Posterior cingulate gyrus (tissue), 11 donors: ENCODE measurements at regions not wholly inside any gene's neighbourhood (a gene's known extent, or its start where the extent isn't known, plus 50 kb on each side); places are given as distances from the start of the nearest gene placed in this dataset.
A peak's percentile ranks its signal among the peaks of the same experiment; 100 is the strongest.
"Not testable (repeated sequence)": the region's sequence is repeated elsewhere in the genome, so short reads cannot be mapped to it uniquely, and the experiment has no call there.

ENCODE experiments used
- DNase-seq, 10 donors: peaks; one replicate each; pipeline versions ENCODE4 v3.0.0 to v3.0.0-alpha.2; 2020 to 2021; ENCODE audit warnings: mixed read lengths in 3 of 10
- intact Hi-C: fragments of 100-400 bp; cut with DNase I; formaldehyde crosslinking; loops from one replicate; pipeline ENCODE4 v1.15.1; 2023

- intact Hi-C loops: no loop called here
- DNase-seq: peak in 4 of 10 donors; percentile 13 to 72 (median 66)
Observed at GRCh38 chr7:13778967-13779366, 210.5 kb downstream of the ETV1 start.

DNA sequence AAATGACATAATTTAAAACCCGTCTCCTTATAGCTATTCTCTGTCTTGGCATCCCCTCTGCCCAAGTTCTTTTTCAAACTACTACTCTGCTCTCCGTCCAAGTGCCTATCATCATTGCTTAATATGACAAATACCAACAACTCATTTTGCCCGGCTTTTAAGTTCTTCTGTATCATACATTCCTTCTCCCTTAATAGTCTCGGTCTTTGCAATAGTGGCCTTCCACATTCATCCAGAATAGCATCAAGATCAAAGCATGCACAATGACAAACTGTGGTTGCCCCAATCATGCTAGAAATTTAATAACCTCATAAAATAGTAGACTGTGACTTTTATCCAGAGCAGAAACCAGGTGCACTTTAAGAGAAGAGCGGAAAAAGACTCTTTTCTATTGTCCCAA is 198.9 kb downstream of the ETV1 start:
- intact Hi-C loops: no loop called here
- DNase-seq: no peak

DNA sequence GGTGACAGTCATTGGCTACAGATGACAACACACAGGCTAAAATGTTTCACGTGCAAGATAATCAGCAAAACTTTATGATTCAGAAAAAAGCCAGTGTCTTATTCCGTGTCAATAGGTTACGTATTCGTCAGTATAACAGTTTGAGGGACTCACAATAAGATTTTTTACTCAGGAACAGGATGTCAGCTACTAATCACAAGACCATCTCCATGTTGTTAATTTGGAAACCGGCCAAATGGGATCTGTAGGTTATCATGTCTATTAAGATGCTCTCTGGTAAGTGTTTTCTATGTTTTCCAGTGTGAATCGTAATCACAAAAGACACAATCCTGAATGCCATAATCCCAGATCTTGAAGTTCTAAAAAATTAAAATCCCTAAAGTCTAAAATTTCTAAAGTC is 197.3 kb downstream of the ETV1 start:
- DNase-seq: no peak
- intact Hi-C loops: no loop called here

GRCh38 chr7:13793926-13794325 is 195.5 kb downstream of the ETV1 start:
- DNase-seq: no peak
- intact Hi-C loops: no loop called here

- intact Hi-C loops: no loop called here
- DNase-seq: no peak
Observed at GRCh38 chr7:13794581-13794980, 194.9 kb downstream of the ETV1 start.

DNA sequence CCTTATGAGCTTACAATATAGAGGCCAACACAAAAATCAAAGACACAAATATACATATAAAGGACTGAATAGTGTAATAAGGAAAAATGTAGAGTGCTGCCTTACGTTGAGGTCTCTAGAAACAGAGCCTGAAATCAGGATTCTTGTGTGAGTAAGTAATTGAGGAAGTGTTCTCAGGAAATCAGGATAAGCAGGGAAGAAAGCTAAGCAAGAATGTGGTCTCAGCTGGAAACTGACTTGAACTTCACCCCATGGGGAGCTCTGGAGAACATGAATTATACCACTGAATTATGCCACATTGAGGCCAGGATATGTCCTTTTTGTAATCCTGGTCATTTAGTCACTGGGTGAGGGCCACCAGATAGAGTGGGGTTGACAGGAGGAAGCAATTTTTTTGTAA is 191.9 kb downstream of the ETV1 start:
- intact Hi-C loops: no loop called here
- DNase-seq: no peak

DNA sequence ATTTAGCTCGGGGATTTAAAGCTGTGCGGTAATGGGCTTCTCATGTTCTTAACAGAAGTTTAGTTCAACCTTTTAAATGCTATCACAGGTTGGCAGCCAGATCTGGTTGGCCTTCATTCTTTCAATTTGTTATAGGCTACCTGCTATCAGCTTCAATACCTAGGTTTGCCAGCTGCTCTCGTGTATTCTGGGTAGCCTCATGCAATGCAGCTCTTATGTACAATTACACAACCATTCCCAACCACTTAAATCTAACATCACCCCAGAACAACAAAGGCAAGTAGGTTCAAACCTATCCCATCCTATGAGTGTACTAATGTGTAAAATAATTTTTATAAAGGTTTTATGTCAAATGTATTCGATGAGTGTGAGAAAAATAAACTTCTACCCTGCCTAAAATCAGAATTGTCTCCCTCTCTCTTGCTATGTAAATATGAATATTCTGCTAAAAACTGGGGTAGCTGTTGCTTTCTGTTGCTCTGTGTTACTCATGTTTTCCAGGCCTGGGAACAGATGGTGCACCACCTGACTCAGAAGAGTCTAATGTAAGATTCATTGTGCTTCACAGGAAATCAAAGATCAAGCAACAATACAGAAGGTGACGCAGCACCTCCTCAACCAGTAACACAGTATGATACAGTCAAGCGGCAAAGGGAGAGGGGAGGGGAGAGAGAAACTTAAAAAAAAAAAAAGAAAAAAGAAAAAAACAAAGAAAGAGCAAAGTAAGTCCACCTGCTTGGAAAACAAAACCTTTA is 188.6 kb downstream of the ETV1 start:
- intact Hi-C loops: no loop called here
- peak in 1 of 10 donors; percentile 17 for DNase-seq

GRCh38 chr7:13801669-13802068 is 187.8 kb downstream of the ETV1 start:
- intact Hi-C loops: no loop called here
- DNase-seq: no peak

DNA sequence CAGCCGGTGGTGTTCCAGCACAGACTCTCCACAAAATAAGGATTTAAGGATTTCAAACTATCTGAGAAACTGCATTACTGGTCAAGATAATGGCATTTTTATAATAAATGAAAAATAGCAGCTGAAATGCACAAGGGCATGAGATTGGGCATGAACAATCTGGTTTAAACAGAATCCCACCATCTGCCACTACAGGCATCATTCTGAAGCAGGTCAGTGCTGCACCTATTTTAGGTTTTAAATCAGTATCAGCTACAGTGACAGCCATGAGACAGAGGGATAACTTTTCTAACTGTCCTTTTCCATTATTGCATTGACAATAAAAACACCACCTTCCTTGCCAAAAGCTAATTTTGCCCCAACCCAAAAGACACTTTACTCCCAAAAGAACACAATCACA is 186.8 kb downstream of the ETV1 start:
- intact Hi-C loops: no loop called here
- no peak for DNase-seq

DNA sequence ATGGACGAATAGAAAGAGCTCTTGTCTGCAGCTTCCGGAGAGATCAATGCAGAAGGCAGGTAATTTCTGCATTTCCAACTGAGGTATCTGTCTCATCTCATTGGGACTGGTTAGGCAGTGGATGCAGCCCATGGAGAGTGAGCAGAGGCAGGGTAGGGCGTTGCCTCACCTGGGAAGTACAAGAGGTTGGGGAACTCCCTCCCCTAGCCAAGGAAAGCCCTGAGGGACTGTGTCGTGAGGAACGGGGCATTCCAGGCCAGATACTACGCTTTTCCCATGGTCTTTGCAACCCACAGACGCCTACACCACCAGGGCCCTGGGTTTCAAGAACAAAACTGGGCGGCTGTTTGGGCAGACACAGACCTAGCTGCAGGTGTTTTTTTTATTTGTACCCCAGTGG is 186.3 kb downstream of the ETV1 start:
- peak in 2 of 10 donors; percentile 32 to 52 for DNase-seq
- intact Hi-C loops: no loop called here

DNA sequence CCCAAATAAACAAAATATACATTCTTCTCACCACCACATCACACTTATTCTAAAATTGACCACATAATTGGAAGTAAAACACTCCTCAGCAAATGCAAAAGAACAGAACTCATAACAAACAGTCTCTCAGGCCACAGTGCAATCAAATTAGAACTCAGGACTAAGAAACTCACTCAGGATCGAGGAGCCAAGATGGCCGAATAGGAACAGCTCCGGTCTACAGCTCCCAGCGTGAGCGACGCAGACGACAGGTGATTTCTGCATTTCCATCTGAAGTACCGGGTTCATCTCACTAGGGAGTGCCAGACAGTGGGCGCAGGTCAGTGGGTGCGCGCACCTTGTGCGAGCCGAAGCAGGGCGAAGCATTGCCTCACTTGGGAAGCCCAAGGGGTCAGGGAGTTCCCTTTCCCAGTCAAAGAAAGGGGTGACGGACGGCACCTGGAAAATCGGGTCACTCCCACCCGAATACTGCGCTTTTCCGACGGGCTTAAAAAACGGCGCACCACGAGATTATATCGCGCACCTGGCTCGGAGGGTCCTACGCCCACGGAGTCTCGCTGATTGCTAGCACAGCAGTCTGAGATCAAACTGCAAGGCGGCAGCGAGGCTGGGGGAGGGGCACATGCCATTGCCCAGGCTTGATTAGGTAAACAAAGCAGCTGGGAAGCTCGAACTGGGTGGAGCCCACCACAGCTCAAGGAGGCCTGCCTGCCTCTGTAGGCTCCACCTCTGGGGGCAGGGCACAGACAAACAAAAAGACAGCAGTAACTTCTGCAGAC is 183.2 kb downstream of the ETV1 start:
- intact Hi-C loops: not testable (repeated sequence)

DNA sequence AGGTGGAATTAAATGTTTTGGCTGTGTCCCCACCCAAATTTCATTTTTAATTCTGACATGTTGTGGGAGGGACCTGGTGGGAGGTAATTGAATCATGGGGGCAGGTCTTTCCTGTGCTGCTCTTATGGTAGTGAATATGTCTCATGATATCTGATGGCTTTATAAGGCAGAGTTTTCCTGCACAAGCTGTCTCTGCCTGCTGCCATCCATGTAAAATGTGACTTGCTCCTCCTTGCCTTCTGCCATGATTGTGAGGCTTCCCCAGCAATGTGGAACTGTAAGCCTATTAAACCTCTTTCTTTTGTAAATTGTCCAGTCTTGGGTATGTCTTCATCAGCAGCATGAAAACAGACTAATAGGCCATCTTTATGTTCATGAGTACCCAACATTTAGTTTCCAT is 172.2 kb downstream of the ETV1 start:
- intact Hi-C loops: not testable (repeated sequence)

More for the DNA sequence above, 183.2 kb downstream of the ETV1 start:
- DNase-seq: not testable (repeated sequence)

GRCh38 chr7:13821152-13821787 is 168.2 kb downstream of the ETV1 start:
- intact Hi-C loops: no loop called here
- no peak for DNase-seq

More for the DNA sequence above, 172.2 kb downstream of the ETV1 start:
- not testable (repeated sequence) for DNase-seq

- DNase-seq: no peak
- intact Hi-C loops: no loop called here
Observed at GRCh38 chr7:13822678-13823077, 166.8 kb downstream of the ETV1 start.

DNA sequence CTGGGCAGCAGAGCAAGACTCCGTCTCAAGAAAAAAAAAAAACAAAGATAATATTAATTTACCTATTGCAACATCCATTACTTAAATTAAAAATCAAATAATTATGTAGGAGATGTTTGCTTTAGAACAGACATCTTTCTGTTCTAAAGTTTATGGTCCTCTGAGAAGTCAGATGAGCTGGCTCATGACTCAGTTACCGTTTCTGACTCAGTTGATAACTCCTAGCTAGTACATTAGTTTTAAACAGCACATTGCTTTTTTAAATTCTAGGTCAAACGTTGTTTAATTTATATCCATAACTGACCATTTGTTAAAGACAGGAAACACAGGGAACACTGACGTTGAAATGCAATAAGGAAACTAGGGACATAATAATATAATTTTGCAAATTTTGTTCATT is 162.7 kb downstream of the ETV1 start:
- intact Hi-C loops: no loop called here
- no peak for DNase-seq

DNA sequence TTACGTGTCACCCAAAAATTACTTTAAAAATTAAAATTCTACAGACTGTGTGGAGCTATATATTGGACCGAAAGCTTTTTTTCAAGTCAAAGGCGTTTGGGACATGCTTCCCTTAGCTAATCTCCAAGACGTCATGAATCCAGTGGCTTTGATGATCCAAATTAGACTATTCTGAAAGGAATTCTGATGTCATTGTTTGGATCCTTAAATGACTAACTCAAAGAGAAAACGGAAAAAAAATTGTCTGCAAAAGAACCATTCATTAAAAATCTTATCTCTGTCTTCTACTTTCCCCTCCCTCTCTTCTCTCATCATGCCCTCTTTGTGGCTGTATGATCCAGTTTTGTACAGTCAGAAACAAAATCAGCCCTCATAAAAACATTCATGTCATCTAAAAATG is 161.8 kb downstream of the ETV1 start:
- intact Hi-C loops: no loop called here
- no peak for DNase-seq

DNA sequence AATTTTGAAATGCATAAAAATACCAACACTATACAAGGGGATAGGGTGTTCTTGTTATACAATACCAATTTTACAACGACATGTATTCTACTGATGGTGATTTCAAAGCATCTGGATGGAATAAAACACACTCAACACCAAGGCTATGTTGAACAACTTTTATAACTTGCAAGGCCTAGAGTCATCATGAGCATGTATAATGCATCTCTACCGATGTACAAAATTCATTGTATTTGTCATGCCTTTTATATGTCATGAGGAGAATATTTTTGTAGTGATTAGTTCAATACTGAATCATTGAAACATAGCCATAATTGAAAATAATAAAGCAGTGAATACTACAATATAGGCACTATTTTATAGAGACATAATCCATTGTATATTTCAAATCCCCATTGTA is 160.2 kb downstream of the ETV1 start:
- intact Hi-C loops: no loop called here

GRCh38 chr7:13829914-13830900 is 159.3 kb downstream of the ETV1 start:
- intact Hi-C loops: no loop called here
- no peak for DNase-seq

More for the DNA sequence above, 160.2 kb downstream of the ETV1 start:
- DNase-seq: no peak

- no peak for DNase-seq
- intact Hi-C loops: no loop called here
Observed at GRCh38 chr7:13832346-13832745, 157.1 kb downstream of the ETV1 start.

DNA sequence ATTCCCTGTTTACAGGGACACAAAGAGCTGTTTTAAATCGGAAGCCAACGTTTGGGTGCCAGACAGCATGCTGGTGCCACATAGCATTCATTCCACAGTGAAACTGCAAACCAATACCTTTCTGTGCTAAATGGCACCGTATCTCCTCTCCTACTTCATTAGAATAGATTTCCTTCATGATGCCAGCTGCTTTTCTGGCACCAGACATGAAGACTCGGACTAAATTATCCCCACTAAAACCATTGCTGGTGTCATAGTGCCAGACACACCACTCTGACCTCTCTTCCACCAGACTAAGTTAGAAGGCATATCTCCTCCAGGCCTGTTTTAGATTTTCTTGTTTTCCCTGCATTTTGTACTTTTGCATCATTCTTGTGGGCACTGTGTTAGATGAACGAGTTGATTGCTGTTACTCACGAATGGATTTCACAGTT is 155.1 kb downstream of the ETV1 start:
- intact Hi-C loops: no loop called here
- DNase-seq: no peak
